Neural crest cell (in vitro differentiated cells): ENCODE measurements at regions not wholly inside any gene's neighbourhood (a gene's known extent, or its start where the extent isn't known, plus 50 kb on each side); places are given as distances from the start of the nearest gene placed in this dataset.

ENCODE experiments used
- DNase-seq: peaks from one replicate; pipeline ENCODE4 v3.0.0; 2021; ENCODE audit warnings: low read depth, mixed read lengths, low spot score
- H3K27ac Mint-ChIP-seq: one replicate; pipeline ENCODE4 v1.8.0; 2021; ENCODE audit warnings: mild to moderate bottlenecking, mixed read lengths; ENCODE audit not compliant: unreplicated experiment
- H3K27me3 Mint-ChIP-seq: 2 replicates; pipeline ENCODE4 v1.8.0; 2021; ENCODE audit warnings: low read depth, mild to moderate bottlenecking, mixed read lengths
- H3K36me3 Mint-ChIP-seq: 2 replicates; pipeline ENCODE4 v1.8.0; 2021; ENCODE audit warnings: low read depth, mild to moderate bottlenecking, mixed read lengths
- H3K4me1 Mint-ChIP-seq: 2 replicates; pipeline ENCODE4 v1.8.0; 2021; ENCODE audit warnings: mixed read lengths
- H3K4me3 Mint-ChIP-seq: one replicate; pipeline ENCODE4 v1.8.0; 2021; ENCODE audit warnings: mild to moderate bottlenecking, mixed read lengths
- H3K9me3 Mint-ChIP-seq: 2 replicates; pipeline ENCODE4 v1.8.0; 2021; ENCODE audit warnings: mixed read lengths
- TF ChIP-seq, protein P1 (sequence below): fragments of 200-600 bp; sonication (generic); conservative IDR thresholded peaks from 2 replicates; pipeline ENCODE4 v1.5.0; 2021; ENCODE audit warnings: antibody characterized with exemption, mild to moderate bottlenecking

DNA sequence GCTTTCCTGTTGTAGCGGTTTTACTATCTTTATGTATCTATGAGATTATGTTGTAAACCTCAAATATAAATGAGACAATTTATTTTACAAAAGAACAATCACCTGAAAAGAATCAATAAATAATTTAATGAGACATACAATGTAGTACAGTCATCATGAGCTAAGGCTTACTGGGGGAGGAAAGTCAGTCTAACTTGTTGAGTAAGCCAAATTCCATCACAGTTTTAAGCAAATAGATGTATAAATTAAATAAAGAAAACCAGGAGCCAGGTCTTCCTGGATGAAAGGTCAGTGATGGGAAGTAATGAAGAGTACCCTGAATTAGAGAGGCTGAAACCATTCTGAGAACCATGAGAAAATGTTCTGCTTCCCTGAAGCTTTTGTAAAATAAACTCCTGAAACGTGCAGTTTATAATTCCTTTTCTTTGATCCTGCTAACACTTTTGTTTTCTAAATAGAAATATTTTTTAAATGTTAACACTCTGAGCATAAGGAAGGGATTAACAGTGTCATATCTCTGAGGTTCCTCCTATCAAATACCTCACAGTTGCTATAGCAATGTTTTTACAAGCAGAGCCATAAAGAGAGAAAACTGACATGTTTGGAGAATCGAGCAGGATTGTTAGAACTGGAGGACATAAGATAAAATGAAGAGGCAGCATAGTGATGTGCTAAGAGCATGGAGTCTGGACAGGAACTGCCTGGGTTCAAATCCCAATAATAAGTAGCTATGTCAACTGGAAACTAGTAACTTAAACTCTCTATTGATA lies 444.9 kb upstream of the FOXG1 start:
- DNase-seq: no peak
- Mint-ChIP-seq H3K4me1 (no peaks in the 10 kb centered on the region), H3K27ac (no peak overlapping the region), H3K4me3 (no peak overlapping the region), H3K27me3 (no peaks in the 10 kb centered on the region), H3K9me3 (no peaks in the 10 kb centered on the region), H3K36me3 (no peaks in the 10 kb centered on the region)
- TF ChIP-seq, protein P1, sequence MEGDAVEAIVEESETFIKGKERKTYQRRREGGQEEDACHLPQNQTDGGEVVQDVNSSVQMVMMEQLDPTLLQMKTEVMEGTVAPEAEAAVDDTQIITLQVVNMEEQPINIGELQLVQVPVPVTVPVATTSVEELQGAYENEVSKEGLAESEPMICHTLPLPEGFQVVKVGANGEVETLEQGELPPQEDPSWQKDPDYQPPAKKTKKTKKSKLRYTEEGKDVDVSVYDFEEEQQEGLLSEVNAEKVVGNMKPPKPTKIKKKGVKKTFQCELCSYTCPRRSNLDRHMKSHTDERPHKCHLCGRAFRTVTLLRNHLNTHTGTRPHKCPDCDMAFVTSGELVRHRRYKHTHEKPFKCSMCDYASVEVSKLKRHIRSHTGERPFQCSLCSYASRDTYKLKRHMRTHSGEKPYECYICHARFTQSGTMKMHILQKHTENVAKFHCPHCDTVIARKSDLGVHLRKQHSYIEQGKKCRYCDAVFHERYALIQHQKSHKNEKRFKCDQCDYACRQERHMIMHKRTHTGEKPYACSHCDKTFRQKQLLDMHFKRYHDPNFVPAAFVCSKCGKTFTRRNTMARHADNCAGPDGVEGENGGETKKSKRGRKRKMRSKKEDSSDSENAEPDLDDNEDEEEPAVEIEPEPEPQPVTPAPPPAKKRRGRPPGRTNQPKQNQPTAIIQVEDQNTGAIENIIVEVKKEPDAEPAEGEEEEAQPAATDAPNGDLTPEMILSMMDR: no peak

DNA sequence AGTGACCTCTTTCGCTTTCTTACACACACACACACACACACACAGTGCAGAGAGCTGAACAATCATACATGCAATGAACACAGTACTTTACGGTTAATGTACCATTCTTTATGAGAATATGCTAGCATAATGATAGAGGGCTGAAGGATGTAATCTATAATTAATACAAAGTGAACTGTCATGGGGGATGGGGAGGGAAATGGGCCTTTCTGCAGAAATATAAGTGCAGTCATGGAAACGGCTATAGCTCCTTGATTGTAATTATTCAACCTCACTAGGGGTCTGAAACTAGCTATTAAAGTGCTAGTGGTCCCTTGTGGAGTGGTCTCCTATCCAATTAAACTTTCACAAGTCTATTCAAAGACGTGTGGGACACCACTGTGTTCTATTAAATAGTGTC lies 443.2 kb upstream of the FOXG1 start:
- no peak overlapping the region for H3K27ac Mint-ChIP-seq
- TF ChIP-seq, protein P1: no peak
- DNase-seq: no peak
- no peaks in the 10 kb centered on the region for H3K9me3 Mint-ChIP-seq
- no peaks in the 10 kb centered on the region for H3K4me1 Mint-ChIP-seq
- H3K4me3 Mint-ChIP-seq: no peak overlapping the region
- H3K27me3 Mint-ChIP-seq: no peaks in the 10 kb centered on the region
- no peaks in the 10 kb centered on the region for H3K36me3 Mint-ChIP-seq

DNA sequence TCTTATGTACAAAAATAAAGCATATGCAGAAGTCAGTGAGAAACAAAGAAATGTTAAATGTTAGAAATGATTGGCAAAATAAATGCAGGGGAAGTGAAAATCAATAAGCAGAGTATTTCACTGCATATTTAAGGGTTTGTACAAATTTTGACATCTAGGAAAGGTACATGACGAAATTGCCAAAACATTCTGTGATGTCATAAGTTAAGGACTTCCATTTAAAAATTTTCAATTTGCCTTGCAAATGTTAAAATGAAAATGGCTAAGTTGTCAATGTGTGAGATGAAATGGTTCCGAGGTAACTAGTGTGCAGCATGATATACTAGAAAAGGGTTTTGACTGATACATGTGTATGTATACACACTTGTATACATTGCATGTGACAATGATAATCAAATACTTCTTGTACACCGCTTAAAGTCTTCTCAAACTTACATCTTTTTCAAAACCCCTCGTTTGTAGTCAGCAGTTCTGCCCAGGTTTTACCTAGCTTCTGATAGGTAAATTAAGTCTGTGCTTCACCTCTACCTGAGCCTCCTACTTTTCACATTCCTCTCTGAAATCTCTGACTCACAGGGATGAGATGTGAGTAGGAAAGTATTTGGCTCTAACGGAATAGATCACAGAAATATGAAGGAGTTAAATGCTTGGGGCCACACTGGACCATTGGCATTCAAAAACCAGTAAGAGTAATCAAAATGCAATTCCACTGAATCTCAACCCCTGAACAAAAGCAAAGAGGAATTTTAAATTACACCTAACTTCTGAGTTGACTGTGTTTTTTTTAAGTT lies 442.4 kb upstream of the FOXG1 start:
- DNase-seq: no peak
- H3K4me1 Mint-ChIP-seq: no peaks in the 10 kb centered on the region
- H3K4me3 Mint-ChIP-seq: no peak overlapping the region
- TF ChIP-seq, protein P1: no peak
- H3K27me3 Mint-ChIP-seq: no peaks in the 10 kb centered on the region
- no peaks in the 10 kb centered on the region for H3K9me3 Mint-ChIP-seq
- no peak overlapping the region for H3K27ac Mint-ChIP-seq
- H3K36me3 Mint-ChIP-seq: no peaks in the 10 kb centered on the region

DNA sequence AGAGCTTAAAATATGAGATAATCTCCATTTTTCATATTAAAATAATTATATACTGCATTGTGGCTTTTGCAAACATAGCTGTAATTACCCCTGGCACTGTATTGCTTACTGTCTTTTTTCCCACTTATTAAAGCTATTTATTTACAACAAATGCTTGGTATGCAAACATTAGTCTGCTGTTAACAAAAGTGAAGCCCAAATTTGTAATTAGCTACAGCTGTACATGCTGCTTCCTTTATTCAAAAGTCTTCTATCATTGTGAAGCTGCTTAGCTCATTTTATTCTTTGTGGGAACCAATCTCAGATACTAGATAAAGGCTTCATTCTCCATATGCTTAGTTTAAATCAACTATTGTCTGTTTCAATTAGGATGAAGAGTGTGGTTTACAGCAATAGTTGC lies 425.8 kb upstream of the FOXG1 start:
- no peaks in the 10 kb centered on the region for H3K36me3 Mint-ChIP-seq
- H3K27ac Mint-ChIP-seq: no peak overlapping the region
- no peaks in the 10 kb centered on the region for H3K4me1 Mint-ChIP-seq
- H3K4me3 Mint-ChIP-seq: no peak overlapping the region
- DNase-seq: no peak
- no peaks in the 10 kb centered on the region for H3K9me3 Mint-ChIP-seq
- no peaks in the 10 kb centered on the region for H3K27me3 Mint-ChIP-seq
- TF ChIP-seq, protein P1: no peak

DNA sequence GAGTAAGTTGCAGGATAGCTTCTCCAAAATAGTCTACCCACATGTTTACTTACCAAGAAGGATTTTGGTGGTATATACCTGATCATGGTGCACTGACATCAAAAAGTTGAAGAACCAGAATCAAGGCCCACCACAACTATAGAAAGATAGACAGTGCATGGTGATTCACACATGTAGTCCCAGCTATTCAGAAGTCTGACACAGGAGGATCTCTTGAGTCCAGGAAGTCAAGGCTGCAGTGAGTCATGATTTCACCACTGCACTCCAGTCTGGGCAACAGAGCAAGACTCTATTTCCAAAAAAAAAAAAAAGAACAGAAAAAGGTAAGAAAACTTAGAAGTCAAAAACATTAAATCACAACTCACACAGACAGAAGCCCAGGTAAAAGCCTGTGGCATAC lies 422.2 kb upstream of the FOXG1 start:
- TF ChIP-seq, protein P1: no peak
- Mint-ChIP-seq H3K4me3 (no peak overlapping the region), H3K27me3 (no peaks in the 10 kb centered on the region), H3K4me1 (no peaks in the 10 kb centered on the region), H3K36me3 (no peaks in the 10 kb centered on the region), H3K27ac (no peak overlapping the region), H3K9me3 (no peaks in the 10 kb centered on the region)
- no peak for DNase-seq
